CD1c-positive myeloid dendritic cell (primary cell): ENCODE measurements at regions not wholly inside any gene's neighbourhood (a gene's known extent, or its start where the extent isn't known, plus 50 kb on each side); places are given as distances from the start of the nearest gene placed in this dataset.

Experiments
- DNase-seq: peaks from one replicate; pipeline ENCODE4 v3.0.0-alpha.2; 2016; ENCODE audit errors: extremely low spot score

DNA sequence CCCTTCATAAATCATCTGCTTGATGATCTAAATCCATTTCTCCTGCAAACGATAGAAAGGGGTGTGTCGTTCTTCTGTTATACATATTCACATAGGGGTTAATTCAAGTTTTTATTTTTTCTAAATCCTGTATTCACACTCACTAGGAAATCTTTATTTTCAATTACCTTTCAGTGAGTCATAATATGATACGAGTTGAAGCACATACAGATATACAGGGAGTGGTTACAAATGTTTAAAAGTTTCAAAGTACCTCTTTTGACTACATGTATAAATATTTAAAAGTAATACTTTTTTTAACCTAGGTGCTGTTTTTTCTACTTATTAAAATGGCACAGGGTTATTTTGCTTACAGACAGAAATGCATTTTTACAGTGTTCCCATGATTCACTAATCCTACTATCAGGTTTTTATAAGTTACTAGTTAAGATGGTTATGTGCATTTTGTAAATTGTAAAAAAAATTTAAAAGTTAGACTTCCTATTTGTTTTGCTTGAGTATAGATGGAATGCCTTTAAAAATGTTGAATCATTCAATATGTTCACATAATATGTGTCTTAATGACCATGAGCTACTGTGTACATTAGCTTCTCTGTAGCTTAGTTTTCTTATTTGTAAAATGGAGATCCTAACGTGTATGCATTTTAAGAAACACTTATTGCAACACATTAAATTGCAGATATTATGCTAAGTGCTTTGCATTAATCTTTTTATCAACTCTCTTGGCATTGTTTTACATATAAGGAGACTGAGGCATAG, 1378.1 kb downstream of the DSC3 start:
- no peak for DNase-seq

DNA sequence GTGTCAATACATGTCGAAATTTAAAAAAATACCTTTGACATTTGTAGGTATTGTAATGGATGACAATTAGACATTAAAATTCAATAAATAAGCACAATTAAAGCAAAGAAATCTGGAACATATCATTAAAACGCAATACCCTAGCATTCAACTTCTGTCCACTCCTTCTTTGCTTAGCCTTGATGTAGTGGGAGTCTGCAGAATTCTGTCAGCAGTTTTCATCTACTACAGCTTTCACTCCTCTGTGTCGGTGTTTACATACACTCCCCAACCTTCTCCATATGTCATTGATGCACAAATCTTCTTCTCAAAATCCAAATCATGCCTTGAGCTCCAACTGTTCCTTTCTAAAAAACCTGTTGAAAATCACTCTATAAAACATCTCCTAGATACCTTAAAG, 1380.6 kb downstream of the DSC3 start:
- no peak for DNase-seq

DNA sequence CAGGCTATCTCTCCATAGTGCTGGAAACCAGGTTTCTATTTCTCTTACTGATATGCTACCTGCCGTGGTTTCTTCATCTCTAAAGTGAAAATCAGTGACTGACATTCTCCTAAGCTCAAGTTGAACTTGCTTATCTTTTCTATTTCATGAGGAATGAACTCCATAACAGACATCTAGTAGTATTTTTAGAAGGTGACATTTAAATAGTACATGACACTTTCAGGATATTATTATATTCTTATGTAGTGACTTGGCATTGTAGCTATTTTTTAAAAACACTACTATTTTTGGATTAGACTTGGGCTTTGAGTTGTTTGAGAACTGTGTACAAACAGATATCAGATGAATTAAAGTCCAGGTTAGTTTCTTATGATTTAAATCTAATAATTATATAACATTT, 1381.8 kb downstream of the DSC3 start:
- no peak for DNase-seq

DNA sequence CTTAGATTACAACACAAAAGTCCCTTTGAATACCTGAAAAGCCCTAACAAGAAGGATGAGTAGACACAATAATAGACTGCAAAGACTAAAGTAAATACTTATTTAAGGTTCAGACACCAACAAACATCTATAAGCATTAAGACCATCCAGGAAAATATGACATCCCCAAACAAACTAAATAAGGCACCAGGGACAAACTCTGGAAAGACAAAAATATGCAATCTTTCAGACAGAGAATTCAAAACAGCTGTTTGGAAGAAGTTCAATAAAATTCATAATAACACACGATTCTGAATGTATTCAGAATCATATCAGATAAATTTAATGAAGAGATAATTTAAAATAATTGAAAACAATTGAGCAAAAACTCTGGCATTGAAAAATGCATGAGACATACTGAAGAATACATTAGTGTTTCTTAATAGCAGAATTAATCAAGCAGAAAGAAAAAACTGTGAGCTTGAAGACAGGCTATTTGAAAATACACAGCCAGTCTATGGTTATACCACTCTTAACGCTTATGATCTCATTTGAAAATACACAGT, 1388.8 kb downstream of the DSC3 start:
- DNase-seq = no peak

GRCh38 chr18:29652797-29653196, 1389.7 kb downstream of the DSC3 start:
- DNase-seq = no peak

DNA sequence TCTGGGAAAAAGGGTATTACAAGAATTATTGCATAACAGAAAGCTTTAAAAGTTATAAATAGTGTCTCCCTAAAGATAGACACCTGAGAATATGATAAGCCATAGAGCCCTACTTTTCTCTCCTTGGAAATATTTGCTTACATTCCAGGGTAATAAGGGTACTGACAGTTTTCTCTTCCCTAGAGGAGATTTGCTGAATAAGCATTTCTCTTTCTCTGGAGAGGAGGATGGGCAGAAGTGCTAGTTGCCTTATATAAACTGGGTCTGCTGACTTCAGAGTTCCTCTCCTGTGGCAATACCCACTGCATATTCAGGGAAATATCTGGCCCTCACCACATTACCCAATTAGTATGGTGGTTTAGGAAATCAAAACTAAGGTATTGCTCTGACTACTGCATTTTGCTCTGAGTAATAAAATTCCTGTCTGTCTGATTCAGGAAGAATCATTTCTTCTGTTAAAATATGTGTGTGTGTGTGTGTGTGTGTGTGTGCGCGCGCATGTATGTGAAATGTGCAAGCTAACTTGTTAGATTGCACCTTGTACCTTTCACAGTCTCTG, 1391.3 kb downstream of the DSC3 start:
- no peak for DNase-seq

- no peak for DNase-seq
Measured at GRCh38 chr18:29648891-29649290, 1393.7 kb downstream of the DSC3 start.

DNA sequence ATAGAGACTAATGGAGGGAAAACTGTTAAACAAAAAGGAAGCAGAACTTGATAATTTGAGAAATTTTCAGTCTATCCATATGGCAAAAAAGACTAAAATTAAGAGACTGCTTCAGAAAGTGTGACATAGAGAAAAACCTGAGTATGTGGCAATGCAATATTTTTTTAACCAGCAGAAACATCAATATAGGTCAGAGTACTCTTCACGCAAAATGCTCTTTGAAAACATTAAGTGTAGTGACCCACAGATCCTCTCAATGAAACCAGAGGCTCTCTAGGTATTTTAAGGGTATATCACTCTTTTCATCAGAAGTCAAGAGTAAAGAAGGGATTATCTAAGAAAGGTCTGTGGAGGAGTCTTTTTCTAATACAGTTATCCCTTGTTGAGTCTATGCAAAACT, 1394.8 kb downstream of the DSC3 start:
- DNase-seq = no peak

- no peak for DNase-seq
Measured at GRCh38 chr18:29644276-29644675, 1398.3 kb downstream of the DSC3 start.

DNA sequence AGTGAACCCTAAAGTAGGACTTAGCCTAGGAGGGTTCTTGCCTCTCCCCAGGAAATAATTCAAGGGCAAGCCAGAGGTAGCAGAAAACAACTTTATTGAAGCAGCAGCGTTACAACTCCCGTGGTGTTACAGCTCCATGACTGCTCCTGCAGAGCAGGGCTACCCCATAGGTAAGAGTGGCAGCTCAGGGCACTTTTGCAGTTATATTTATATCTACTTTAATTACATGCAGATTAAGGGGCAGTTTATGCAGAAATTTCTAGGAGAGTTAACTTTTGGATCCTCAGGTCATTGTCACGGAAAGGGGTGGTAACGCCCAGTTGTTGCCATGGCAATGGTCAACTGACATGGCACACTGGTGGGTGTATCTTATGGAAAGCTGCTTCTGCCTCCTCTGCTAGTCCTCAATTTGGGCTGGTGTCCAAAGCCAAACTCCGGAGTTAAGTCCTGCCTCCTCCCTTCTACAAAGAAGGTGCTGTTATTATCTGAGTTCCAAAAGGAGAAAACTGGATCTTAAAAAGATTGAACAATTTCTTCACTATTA, 1413.0 kb downstream of the DSC3 start:
- no peak for DNase-seq

GRCh38 chr18:29626094-29626493, 1416.4 kb downstream of the DSC3 start:
- DNase-seq = no peak

GRCh38 chr18:29616867-29617266, 1425.7 kb downstream of the DSC3 start:
- DNase-seq = no peak

DNA sequence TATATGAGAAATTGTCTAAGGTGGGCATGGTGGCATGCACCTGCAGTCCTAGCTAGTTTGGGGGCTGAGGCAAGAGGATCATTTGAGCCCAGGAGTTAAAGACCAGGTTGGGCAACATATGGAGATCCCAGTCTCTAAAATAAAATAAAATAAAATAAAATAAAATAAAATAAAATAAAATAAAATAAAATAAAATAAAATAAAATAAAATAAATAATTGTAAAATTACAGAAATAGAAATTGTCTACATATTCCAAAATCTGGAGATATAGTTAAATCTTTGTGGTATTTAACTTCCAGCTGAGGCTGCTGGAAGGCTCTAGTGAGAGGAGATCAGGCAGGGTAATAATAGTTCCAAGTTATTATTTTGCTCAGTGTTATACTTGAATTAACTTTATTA, 1432.1 kb upstream of the CDH2 start:
- DNase-seq = no peak

DNA sequence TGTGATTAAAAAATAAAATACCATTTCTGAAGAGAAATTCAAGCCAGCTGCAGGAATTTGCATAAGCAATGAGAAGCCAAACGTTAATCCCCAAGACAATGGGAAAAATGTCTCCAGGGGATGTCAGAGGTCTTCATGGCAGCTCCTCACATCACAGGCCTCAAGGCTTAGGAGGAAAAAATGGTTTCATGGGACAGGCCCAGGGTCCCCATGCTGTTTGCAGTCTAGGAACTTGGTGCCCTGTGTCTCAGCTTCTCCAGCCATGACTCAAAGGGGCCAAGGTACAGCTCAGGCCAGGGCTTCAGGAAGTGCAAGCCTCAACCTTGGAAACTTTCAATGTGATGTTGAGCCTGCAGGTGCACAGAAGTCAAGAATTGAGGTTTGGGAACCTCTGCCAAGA, 1428.4 kb upstream of the CDH2 start:
- DNase-seq = no peak

- no peak for DNase-seq
Measured at GRCh38 chr18:29596959-29597358, 1420.0 kb upstream of the CDH2 start.

GRCh38 chr18:29594493-29594892, 1417.6 kb upstream of the CDH2 start:
- DNase-seq = no peak

DNA sequence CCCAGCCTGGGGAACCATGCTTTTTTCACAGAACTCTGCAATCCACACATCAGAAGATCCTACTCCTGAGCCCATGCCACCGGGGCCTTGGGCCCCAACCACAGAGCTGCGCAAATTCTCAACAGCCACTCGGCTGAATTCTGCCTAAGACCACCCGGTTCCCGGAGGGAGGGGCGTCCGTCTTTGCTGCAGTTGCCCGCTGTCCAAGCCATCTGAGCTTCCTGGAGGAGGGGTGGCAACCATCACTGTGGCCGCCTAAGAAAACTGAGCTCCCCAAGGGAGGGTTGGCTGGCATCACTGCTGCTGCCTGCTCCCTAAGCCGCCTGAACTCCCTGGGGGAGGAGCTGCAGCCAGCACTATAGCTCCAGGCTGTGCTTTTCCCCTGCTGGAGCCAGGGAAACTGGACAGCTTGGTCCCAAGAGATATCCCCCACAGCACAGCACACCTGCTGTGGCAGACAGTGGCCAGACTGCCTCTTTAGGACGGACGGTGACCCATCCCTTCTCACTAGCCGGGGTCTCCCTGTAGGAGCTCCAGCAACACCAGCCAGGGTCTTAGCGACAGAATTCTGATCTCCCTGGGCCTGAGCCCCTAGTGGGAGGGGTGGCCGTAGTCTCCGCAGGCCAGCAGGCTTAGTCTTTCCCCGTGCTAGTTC, 1411.6 kb upstream of the CDH2 start:
- DNase-seq = no peak

DNA sequence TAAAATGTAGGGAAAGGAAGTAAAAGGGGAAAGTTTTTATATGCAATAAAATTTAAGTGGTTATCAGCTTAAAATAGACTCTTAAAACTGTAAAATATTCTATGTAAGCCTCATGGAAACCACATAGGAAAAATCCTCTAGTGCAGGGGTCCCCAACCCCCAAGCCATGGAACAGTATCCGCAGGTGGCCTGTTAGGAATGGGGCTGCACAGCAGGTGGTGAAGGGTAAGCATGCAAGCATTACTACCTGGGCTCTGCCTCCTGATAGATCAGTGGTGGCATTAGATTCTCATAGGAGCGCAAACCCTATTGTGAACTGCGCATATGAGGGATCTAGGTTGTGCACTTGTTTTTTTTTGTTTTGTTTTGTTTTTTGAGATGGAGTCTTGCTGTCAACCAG, 1409.3 kb upstream of the CDH2 start:
- no peak for DNase-seq

DNA sequence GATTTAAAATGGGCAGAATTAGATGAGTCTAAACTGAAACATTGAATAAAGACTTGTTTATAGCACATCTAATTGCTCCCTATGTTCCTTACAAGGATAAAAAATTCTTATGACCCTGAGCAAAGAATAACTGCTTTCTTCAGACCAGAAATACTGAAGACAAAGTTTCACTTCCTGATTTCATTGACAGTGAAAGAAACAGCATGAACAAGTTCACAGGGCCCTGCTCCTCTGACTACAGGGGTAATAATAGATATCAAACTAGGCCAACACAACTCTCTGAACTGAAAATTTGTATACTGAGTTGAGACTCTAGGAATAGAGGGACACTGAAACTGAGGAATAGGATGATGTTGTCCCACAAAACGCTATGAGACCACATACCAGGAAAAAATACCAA, 1383.3 kb upstream of the CDH2 start:
- DNase-seq = no peak

GRCh38 chr18:29556070-29556469, 1379.1 kb upstream of the CDH2 start:
- no peak for DNase-seq

DNA sequence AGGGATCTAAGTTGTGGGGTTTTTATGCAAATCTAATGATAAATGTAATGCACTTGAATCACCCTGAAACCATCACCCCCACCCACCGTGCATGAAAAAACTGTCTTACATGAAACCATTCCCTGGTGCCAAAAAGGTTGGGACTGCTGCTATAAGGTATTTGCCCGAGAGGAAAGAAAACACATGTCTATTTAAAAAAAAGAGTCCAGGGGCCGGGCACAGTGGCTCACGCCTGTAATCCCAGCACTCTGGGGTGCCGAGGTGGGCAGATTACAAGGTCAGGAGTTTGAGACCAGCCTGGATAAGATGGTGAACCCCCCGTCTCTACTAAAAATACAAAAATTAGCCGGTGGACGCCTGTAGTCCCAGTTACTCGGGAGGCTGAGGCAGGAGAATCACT, 1372.8 kb upstream of the CDH2 start:
- no peak for DNase-seq

DNA sequence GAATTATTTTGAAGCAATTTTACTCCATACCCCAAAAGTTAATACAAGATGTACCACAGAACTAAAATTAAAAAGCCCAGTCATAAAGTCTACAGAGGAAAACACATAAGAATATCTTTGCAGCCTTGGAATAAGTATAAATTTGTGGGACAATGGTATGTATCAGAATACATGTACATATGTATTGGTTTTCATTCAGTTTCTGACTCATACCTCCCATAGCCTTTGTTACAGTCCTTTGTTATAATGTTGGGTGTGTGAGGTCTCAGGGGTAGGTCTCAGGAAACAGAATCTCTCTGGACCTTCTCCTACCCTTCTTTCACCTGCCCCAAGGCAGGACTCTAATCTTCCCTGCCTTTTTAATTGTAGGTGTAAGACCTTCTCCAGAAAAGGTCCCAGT, 1370.7 kb upstream of the CDH2 start:
- no peak for DNase-seq

DNA sequence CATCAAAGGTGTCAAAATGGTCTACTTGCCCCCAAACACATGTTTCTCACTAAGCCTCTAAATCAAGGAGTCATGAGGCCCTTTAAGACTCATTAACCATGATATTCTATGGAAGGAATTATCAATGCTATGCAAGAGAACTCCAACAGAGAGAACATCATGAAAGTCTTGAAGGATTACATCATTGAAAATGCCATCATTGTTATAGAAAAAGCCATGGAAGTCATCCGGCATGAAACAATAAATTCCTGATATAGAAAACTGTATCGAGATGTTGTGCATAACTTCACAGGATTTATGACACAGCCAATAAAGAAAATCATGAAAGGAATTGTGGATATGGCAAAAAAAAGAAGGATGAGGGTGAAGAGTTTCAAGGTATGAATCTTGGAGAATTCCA, 1363.6 kb upstream of the CDH2 start:
- DNase-seq = no peak
